Left lung (tissue), 4 donors: ENCODE measurements at regions not wholly inside any gene's neighbourhood (a gene's known extent, or its start where the extent isn't known, plus 50 kb on each side); places are given as distances from the start of the nearest gene placed in this dataset.

Experiments
- ATAC-seq: fragments of 200-7000 bp; cut with Tn5 transposase; one replicate; pipeline ENCODE4 v1.9.1; 2020; ENCODE audit warnings: moderate library complexity
- DNase-seq, 4 donors: peaks; one replicate each; pipeline ENCODE4 v3.0.0-alpha.2; 2013 to 2020
- H3K27ac ChIP-seq, 2 donors: fragments of 200-600 bp; sonication (generic) in 1 of 2; one replicate each; pipeline versions ENCODE4 v1.5.0 to v1.8.0; 2020 to 2021
- H3K27me3 ChIP-seq, 2 donors: fragments of 200-600 bp; sonication (generic) in 1 of 2; one replicate each; pipeline versions ENCODE4 v1.5.0 to v1.8.0; 2020 to 2021
- H3K36me3 ChIP-seq, 2 donors: fragments of 200-600 bp; sonication (generic) in 1 of 2; one replicate each; pipeline versions ENCODE4 v1.5.0 to v1.8.0; 2020 to 2021
- H3K4me1 ChIP-seq, 2 donors: fragments of 200-600 bp; one replicate each; pipeline ENCODE4 v1.8.0; 2021
- H3K4me3 ChIP-seq, 2 donors: fragments of 200-600 bp; sonication (generic) in 1 of 2; one replicate each; pipeline versions ENCODE4 v1.5.0 to v1.8.0; 2020 to 2021; ENCODE audit warnings: mild to moderate bottlenecking in 1 of 2
- H3K9me3 ChIP-seq, 2 donors: fragments of 200-600 bp; sonication (generic) in 1 of 2; one replicate each; pipeline versions ENCODE4 v1.5.0 to v1.8.0; 2020 to 2021
- intact Hi-C, 2 donors: fragments of 100-400 bp; cut with DNase I; formaldehyde crosslinking; loops; one replicate each; pipeline versions ENCODE4 v1.11.2 to v1.14.2; 2022
- TF ChIP-seq, protein P1 (sequence below), 2 donors: fragments of 200-600 bp; sonication (generic) in 1 of 2; IDR thresholded peaks; one replicate each; pipeline versions ENCODE4 v1.5.0 to v1.8.0; 2021; ENCODE audit warnings: antibody characterized with exemption in 2 of 2
- donor health status: DM: no; HTN: yes; CAD: no.
- donor health status: DM: no; HTN: no; CAD: no.

DNA sequence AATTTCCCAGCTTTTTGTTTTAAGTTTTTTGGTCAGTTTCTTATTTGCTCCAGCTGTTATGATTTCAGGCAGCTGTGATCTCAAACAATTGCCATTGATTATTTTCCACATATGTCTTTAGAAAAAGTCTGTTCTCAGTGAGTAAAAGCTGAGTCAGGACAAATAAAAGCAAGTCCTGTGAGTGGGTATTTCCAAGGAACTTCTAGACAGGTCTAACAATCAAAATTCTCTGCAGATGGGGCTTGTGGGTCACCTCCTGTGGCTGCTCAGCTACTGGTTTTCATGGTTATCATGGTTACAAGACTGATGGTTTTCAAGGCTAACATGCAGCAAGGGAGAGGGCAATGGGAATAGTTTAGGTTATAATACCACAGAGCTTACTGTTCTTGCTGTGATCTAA is 585.7 kb downstream of the LMO4 start:
- intact Hi-C loops: no loop called here
- no peak for DNase-seq
- TF ChIP-seq, protein P1, sequence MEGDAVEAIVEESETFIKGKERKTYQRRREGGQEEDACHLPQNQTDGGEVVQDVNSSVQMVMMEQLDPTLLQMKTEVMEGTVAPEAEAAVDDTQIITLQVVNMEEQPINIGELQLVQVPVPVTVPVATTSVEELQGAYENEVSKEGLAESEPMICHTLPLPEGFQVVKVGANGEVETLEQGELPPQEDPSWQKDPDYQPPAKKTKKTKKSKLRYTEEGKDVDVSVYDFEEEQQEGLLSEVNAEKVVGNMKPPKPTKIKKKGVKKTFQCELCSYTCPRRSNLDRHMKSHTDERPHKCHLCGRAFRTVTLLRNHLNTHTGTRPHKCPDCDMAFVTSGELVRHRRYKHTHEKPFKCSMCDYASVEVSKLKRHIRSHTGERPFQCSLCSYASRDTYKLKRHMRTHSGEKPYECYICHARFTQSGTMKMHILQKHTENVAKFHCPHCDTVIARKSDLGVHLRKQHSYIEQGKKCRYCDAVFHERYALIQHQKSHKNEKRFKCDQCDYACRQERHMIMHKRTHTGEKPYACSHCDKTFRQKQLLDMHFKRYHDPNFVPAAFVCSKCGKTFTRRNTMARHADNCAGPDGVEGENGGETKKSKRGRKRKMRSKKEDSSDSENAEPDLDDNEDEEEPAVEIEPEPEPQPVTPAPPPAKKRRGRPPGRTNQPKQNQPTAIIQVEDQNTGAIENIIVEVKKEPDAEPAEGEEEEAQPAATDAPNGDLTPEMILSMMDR (IDR thresholded peaks at IDR 0.05): no peak

DNA sequence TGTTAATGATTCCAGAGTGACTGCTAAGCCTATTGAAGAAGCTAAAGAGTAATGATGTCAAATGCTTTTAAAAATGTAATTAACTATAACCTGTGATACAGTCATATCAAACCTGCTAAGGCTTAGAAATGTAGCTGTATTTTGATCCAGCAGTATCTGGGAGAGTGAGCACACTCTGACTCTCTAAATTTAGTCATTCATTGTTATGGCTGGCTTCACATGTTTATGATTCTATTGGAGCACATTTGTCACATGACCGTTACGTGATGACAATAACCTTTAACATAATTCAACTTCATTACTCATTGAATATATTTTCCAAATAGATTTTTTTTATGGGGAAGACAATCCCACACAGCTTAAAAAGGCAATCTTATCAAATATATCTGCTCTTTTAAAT is 587.1 kb downstream of the LMO4 start:
- Histone ChIP-seq H3K27ac (no peak overlapping the region), H3K36me3 (no peaks in the 10 kb centered on the region), H3K4me1 (no peaks in the 10 kb centered on the region), H3K9me3 (peaks cover 0 to 10% of the 10 kb centered on the region in 2 donors), H3K27me3 (no peaks in the 10 kb centered on the region), H3K4me3 (no peak overlapping the region)
- DNase-seq: no peak
- ATAC-seq: no peak
- TF ChIP-seq, protein P1 (IDR thresholded peaks at IDR 0.05): no peak
- intact Hi-C loops: no loop called here

More for the DNA sequence above, 585.7 kb downstream of the LMO4 start:
- Histone ChIP-seq H3K4me3 (no peak overlapping the region), H3K36me3 (no peaks in the 10 kb centered on the region), H3K9me3 (peaks cover 0 to 10% of the 10 kb centered on the region in 2 donors), H3K27ac (no peak overlapping the region), H3K27me3 (no peaks in the 10 kb centered on the region), H3K4me1 (no peaks in the 10 kb centered on the region)
- ATAC-seq: no peak

DNA sequence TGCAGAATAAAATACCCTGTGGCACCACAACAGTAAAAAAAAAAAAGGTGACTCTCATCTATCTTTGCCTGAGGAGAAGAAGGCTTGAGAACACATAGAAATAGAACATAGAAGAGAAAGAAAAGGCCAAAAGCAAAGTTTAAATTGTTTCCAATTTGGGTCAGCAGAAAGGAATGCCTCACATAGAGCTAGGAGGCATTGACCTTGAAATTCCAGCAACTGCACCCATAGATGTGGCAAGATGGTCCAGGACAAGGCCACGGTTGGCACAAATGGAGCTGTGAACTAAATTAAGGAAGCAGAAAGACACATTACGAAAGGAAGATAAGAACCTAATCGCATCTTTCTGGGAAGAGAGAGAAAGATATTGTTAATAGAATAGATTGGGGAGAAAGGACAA is 588.3 kb downstream of the LMO4 start:
- no peak for DNase-seq
- no peaks in the 10 kb centered on the region for H3K36me3 ChIP-seq
- intact Hi-C loops: no loop called here
- H3K27ac ChIP-seq: no peak overlapping the region
- no peak for ATAC-seq
- no peaks in the 10 kb centered on the region for H3K27me3 ChIP-seq
- no peak overlapping the region for H3K4me3 ChIP-seq
- TF ChIP-seq, protein P1 (IDR thresholded peaks at IDR 0.05): no peak
- H3K9me3 ChIP-seq: peaks cover 0 to 10% of the 10 kb centered on the region in 2 donors
- no peaks in the 10 kb centered on the region for H3K4me1 ChIP-seq

DNA sequence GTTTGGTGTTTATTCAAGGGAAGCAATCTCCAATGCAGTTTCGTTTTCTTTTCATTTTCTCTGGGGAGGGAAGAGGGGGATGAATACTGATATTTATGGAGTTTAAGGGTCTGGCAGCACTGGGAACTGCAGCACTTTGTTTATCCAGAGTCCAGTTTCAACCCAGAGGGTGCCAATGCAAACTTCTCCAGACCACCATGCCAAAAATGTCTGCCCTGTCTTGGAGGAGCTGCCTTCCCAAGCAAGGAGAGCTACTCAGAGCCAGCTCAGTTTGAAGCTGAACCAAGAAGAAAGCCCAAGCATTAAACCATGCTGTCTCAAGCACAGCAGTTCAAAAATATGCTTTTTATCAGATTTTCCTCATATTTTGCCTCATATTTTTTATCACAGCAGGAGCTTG is 589.7 kb downstream of the LMO4 start:
- H3K27me3 ChIP-seq: no peaks in the 10 kb centered on the region
- H3K36me3 ChIP-seq: no peaks in the 10 kb centered on the region
- H3K4me1 ChIP-seq: no peaks in the 10 kb centered on the region
- ATAC-seq (no peak), DNase-seq (no peak)
- H3K9me3 ChIP-seq: peaks cover 0 to 3% of the 10 kb centered on the region in 2 donors
- H3K27ac ChIP-seq: no peak overlapping the region
- TF ChIP-seq, protein P1 (IDR thresholded peaks at IDR 0.05): no peak
- H3K4me3 ChIP-seq: no peak overlapping the region
- intact Hi-C loops: no loop called here

DNA sequence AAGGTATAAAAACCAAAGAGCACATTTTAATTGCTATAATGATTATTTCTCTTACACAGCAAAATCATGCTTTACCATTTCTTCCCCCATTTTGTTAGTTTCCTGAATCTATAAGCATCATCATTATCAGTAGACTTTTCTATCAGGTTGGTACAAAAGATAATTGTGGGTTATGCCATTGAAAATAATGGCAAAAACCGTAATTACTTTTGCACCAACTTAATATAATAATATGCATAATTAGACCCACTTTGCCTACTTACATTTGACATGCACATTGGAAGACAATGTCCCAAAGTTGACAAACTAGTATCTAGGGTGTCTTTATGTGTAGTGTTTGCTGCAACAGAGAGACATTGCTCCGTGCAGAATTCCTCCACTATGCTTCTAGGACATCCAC is 594.2 kb downstream of the LMO4 start:
- no peak overlapping the region for H3K4me3 ChIP-seq
- TF ChIP-seq, protein P1 (IDR thresholded peaks at IDR 0.05): no peak
- no peak for ATAC-seq

More for the DNA sequence above, 594.2 kb downstream of the LMO4 start:
- Histone ChIP-seq H3K9me3 (no peaks in the 10 kb centered on the region), H3K27me3 (no peaks in the 10 kb centered on the region), H3K36me3 (no peaks in the 10 kb centered on the region), H3K27ac (no peak overlapping the region), H3K4me1 (no peaks in the 10 kb centered on the region)
- no peak for DNase-seq
- intact Hi-C loops: no loop called here
